Iris pigment epithelial cell (primary cell): ENCODE measurements at regions not wholly inside any gene's neighbourhood (a gene's known extent, or its start where the extent isn't known, plus 50 kb on each side); places are given as distances from the start of the nearest gene placed in this dataset.
"Not testable (repeated sequence)": the region's sequence is repeated elsewhere in the genome, so short reads cannot be mapped to it uniquely, and the experiment has no call there.

Experiments used
- DNase-seq: peaks from one replicate; pipeline ENCODE4 v3.0.0-alpha.2; 2011; ENCODE audit warnings: low read depth

DNA sequence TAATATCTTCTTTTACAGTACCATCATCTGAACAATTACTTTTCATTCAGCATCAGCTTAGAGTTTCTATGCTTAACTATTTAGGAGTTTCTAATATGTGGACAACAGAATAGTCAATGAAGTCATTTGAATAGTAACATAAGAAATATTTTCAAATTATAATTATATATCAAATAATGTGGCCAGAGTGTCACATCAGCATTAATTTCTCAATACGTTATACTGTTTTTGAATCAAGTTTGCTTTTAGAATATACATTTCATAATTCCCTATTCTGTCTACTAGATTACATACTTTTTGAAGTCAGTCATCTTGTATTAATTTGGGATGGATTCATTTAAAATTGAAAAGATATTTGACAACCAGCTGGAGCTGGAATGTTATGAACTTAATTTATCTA lies 677.4 kb upstream of the PABPC4L start:
- no peak for DNase-seq

DNA sequence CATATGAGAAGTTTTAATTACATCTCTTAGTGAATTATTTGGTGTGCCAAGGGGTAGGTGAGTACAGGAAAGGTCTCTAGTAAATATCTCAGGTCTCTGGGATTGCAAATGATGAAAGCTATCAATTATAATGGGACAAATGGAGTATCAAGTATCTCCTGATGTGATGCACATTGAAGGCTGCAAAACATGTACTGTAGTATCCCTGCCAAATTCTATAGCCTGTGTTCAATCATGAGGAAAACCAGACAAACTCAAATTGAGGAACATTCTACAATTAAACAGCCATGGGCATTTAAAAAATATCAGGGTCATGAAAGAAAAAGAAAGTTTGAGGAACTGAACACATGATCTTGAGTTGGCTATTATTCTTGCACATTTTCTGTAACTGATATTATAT lies 665.4 kb upstream of the PABPC4L start:
- DNase-seq, result no peak

DNA sequence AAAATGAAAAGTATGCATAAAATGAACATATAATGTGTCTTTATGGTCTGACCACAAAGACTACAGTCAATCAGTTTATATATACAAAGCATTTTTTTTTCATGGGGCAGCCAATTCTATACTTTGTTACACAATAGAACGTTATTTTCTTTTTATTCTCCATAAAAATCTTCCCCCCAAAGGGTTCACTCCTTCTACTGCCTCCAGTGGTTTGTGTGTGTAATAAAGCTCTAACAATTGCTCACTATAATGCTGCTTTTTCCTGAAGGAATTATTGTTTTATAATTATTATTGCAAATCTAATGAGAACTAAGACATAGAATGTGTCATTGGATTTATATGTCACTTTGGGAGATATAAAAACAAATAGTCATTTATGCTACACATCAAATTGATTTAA lies 664.1 kb upstream of the PABPC4L start:
- DNase-seq, result no peak

DNA sequence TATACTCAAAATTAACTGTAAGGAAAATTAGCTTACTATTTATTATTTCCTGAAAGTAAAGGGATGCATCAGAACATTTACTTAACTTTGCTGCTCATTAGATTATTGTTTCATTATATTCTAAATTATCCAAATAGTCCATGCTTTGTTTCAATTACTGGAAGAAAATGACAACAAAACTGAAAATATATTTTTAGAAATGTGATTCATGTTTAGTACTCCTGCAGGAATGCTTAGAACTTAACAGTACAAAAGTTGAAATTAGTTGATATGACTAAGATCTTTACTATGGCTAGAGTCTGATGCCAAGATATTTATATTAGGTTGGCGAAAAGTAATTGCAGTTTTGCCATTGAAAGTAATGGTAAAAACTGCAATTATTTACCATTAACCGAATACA lies 660.5 kb upstream of the PABPC4L start:
- peak; percentile 2 for DNase-seq

DNA sequence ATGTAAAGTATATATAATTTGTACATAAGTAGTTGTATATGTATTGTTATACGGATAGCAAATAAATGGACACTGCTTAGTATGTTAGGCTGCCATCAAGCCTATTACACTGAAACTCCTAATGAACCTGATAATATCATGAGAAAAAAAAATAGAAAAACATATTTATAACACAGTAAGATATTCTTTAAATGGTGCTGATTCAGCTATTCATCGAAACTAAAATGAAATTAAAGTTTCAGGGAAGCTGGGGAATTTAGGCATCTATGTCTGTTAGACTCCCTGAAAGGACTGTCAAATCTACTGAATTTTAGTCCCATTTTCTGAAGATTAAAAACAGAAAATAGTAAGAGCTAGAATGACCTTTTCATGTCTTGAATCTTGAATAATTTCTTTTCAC lies 647.1 kb upstream of the PABPC4L start:
- no peak for DNase-seq

DNA sequence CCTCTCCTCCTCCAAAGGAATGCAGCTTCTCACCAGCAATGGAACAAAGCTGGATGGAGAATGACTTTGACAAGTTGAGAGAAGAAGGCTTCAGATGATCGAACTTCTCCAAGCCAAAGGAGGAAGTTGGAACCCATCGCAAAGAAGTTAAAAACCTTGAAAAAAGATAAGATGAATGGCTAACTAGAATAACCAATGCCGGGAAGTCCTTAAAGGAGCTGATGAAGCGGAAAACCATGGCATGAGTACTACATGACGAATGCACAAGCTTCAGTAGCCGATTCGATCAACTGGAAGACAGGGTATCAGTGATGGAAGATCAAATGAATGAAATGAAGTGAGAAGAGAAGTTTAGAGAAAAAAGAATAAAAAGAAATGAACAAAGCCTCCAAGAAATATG lies 629.2 kb upstream of the PABPC4L start:
- not testable (repeated sequence) for DNase-seq

DNA sequence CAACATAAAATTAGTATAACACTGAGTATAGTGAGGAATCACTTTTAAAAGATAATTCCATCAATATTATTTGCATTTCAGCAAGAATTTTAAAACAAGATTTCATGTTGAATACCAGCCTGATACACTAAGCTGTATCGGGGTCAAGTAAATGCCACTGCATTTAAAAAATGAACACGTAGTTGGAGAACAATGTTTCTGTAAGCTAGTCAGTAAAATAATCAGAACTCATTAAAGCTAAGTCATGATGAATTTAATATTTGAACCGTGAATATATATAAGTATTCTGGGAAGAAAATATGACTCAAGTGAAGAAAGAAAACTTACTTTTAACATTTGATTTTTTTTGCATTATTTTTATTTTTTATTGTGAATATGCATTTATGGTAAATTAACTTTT lies 611.0 kb upstream of the PABPC4L start:
- DNase-seq, result peak; percentile 20

DNA sequence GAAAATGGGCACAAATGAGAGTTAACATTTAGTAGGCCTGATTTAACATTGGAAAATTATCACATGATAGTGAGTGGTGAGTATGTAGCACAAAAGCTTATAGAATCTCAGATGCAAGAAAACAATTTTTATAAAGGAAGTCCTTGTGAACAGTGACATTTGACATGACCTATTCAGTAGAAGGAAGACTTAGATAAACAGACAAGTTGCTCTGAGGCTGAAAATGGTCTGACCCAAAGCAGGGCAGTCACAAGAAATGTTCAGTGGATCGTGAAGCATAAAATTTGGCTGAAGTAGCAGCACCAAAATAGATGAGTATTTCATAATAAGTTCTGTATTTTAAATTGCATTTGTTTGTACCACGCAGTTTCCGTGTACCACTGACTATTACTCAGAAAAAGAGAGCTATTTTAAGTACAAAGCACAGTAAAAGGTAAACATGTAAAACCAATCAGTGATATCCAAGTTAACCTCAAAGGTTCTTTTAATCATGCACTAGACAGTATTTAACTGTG lies 605.7 kb upstream of the PABPC4L start:
- peak; percentile 8 for DNase-seq

DNA sequence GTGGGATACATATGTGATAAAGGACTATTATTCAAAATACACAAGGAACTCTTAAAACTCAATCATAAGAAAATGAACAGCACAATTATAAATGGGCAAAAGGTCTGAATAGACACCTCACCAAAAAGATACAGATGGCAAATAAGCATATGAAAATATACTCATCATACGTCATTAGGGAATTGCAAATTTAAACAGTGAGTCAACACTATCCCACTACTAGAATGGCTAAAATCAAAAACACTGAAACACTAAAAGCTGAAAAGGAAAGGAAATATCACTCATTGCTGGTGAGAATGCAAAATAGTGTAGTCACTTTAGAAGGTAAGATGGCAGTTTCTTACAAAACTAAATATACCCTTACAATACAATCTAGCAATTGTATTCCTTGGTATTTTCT lies 597.0 kb upstream of the PABPC4L start:
- no peak for DNase-seq

DNA sequence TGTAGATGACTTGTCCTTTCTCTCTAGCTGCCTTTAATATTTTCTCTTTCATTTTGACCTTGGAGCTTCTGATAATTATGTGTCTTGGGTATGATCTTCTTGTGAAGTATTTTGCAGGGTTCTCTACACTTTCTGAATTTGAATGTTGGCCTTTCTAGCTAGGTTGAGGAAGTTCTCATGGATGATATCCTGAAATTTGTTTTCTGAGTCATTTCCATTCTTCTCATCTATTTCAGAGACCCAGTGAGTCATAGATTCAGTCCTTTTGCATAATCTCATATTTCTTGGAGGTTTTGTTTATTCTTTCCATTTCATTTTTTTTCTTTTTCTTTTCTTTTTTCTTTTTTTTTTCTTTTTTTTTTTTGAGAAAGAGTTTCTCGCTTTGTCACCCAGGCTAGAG lies 585.7 kb upstream of the PABPC4L start:
- peak; percentile 12 for DNase-seq

DNA sequence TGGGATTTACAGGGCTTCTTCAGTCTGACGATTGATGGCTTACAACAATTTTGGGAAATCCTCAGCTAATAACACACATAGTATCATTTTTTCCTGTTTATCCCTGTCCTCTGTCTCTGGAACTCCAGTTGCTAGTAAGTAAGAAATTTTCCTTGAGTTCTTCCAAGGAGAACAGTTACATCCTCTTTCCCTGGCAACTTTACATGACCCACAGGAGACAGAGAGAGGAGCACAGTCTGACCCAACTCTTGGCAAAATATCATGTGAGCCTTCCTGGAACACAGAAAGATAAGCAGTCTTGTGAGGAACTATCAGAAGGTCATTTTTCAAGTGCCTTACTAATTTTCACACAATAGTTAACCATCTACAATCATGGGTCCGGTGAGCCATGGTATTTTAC lies 578.7 kb upstream of the PABPC4L start:
- no peak for DNase-seq

DNA sequence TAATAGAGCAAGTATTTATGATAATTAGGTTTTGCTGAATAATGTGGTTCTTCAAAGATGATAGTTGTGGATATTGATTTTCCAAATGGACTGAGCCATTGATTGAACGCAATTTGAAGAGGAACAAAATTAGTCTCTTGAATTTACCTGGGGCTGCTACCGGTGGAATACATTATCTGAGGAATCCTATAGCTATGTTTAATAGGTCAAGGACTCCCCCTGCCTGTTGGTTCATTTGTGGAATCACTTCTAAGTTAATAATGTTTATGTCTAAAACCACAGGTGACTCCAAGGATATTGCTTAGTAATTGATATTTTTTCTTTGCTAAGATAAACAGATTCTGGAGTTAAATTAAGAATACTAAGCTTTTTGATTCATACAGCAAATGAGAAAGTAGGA lies 576.0 kb upstream of the PABPC4L start:
- DNase-seq, result no peak

DNA sequence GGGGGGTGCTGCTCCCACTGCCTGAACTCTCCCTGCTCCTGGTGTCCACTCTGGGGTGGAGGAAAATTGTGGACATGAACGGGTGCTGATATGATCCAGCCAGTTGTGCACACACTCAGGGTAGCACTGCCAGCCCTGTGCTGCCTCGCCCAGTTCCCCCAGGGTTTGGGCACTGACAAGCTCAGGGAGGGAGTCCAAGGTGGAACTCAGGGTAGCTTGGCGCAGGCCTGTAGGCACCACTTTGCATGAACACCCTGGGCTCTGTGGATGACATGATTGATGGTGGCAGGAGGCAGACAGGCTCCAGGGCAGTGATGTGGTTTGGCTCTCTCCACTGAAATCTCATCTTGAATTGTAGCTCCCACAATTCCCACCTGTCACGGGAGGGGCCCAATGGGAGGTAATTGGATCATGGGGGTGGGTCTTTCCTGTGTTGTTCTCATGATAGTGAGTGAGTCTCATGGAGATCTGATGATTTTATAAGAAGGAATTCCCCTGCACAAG lies 572.0 kb upstream of the PABPC4L start:
- DNase-seq, result no peak

DNA sequence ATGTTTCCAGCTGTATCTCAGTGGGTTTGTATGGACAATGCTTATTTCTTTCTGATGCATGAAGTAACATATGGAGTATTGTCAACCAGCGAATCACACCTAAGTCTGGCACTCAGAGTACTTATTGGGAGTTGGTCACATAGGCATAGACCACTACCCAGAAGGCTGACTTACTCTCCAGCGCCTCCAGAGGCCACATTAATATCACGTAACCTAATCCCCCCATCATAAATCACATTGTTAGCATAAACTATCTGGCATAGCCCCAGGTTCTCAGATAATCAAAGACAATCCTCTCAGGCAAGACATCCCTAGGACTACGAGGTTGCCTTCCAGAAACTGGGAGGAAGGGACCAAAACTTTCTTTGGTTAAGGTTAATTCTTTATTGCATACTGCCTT lies 560.5 kb upstream of the PABPC4L start:
- no peak for DNase-seq

DNA sequence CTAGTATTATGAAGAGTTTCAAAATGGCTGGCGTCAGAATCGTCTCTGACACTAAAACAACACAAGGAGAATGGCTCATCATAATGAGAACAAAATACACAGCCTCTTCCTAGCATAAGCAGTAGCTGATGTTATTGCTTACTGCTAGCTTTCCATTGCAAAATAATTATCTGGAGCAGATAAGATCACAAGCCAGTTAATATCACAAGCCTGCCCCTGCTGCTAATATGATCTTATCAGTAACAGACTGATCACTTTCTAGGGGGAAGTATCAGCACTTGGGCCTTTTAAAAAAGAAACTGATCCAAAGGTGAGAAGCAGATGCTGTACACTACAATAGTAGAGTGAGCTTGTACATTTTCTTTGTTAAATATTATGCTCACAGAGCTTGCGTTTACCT lies 554.8 kb upstream of the PABPC4L start:
- no peak for DNase-seq

DNA sequence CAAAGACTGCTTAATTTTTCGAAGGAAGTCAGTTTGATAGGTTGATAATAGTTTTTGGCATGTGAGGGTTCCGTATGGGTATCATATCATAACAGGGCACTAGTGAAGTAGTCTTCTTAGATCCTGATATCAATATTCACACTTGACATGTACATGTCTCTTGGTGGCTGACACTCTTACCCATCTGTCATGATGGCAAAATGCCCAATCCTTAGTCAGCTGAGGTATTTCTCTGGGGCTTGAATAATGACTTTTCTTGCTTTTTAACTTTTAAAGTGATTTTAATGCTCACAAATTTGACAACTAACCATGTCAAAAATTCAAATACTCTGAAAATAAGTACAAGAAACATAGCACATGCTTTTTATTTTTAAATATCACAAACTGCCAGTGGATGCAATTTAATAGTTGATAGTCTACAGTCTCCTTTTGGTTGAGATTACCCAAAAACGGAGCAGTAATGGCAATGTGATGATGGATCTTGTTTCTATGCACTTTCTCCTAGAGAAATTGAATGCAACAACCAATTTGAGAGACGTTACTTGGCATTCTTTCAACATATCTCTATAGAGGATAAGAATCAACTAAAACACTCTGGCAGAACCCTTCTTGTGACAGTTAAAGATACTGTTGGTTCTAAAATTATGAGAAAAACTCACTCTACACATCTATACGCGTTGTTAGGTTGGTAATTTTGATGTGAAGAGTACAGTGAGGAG lies 552.9 kb upstream of the PABPC4L start:
- no peak for DNase-seq

DNA sequence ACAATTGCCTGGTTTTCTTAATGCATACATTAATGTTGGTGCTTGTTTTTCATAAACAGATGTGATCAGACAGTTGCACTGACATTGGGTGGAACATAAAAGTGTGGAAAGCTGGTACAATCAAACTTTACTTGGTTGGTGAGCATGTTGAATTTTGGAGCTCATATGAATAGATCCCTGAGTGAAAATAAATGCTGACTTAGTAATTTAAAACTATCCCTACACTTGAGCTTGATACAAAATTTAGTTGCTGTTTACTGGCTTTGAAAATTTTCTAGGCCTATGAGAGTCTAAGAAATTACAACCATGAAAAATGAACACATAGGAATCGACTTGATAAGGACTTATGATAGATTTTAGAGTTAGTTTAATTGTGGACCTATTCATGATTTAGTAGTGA lies 551.8 kb upstream of the PABPC4L start:
- no peak for DNase-seq

DNA sequence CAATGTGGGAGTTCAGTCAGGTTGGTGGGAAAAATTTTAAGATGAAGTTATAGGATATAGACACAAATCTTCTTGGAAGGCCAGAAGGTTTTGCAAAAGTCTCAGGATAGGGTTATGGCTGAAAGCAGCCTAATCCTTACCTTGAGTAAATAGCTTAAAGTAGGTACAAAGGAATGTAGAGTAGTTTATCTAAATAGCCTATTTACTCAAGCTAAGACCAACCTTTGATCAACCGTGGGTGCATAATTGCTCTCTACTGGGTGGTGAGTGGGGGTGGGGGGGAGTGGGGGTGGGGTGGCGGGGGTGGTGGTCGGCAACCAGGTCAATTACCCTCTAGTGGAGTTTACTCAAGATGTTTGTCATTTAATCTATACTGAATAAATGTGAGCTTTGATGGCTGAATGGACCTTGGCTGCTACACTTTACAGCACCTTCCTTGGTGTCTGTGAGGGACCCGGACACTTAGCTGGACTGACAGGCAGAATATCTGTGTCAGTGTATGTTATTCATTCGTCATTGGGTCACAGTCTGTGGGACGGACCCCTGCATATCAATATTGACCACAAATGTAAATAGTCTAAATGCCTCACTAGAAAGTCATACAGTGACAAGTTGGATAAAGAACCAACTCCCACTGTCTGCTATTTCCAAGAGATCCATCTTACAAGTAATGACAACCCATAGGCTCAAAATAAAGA lies 545.7 kb upstream of the PABPC4L start:
- DNase-seq, result peak; percentile 2

DNA sequence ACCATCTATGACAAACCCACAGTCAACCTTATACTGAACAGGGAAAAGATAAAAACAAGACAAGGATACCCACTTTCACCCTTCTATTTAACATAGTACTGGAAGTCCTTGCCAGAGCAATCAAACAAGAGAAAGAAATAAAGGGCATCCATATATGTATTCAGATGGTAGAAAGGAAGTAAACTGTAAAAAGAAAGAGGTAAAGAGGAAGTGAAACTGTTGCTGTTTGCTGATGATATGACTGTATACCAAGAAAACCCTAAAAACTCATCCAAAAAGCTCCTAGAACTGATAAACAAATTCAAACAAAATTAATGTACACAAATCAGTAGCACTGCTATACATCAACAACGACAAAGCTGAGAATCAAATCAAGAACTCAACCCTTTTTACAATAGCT lies 538.7 kb upstream of the PABPC4L start:
- DNase-seq, result no peak

DNA sequence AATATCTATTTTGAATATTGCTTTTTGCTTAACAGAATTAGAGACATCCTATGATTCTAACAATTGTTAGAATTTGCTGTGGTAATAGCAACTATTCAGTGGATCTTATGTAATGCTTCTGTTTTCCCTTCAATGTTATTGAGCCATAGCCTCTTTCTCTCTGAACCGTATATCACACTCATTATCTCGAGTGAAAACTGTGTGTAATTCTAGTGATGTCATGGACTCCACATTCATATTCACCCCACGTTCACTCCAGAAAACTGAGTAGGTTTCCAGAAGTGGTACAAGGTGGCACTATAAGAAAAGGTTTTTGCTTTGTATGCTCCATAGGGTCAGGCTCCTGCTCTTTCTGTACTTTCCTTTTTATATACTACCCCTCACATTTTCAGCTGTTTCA lies 534.3 kb upstream of the PABPC4L start:
- no peak for DNase-seq

DNA sequence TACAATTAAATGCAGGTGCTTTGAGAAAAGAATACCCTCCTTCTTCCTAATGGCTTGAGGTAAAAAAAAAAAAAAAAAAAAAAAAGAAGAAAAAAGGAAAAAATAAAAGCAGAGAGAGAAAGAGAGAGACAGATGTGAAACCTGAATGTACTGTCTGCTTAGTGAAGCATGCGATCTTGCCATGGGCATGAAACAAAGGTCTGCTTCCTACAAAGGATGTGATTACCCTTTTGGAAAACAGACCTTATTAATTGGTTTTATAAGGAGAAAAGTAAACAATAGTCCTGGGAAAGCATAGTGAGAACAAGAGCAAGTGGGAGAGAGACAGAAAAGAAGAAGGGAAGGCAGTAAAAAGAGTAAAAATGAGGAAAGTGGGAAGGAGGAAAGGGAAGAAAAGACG lies 526.1 kb upstream of the PABPC4L start:
- no peak for DNase-seq

DNA sequence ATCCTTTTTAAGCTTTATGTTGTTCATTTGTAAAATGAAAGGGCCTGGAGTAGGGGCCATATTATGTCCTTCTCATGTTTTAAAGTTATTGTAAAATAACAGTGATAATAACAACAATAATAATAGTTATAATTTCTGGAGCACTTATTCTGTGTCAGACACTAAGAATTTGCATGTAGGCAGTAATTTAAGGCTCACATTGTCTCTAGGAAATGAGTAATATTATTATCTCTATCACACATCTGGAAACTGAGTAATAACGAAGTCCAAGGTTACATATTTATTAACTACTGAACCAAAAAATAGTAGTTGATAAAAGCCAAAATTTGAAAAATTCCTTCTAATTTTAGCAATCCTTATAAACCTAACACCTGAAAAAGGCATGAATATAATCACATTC lies 520.7 kb upstream of the PABPC4L start:
- DNase-seq, result no peak

DNA sequence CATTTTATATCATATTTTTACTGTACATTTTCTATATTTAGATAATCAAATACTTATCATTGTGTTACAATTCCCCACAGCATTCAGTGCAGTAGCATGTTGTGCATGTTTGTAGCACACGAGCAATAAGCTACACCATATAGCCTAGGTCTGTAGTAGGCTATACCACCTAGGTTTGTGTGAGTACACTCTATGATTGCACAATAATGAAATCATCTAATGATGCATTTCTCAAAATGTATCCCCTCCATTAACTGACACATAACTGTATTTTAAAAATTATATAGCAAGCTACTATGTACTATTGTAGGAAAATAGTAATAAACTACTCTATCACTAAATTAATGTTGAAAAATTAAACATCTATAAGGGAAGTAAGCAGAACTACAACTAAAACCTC lies 518.4 kb upstream of the PABPC4L start:
- no peak for DNase-seq

DNA sequence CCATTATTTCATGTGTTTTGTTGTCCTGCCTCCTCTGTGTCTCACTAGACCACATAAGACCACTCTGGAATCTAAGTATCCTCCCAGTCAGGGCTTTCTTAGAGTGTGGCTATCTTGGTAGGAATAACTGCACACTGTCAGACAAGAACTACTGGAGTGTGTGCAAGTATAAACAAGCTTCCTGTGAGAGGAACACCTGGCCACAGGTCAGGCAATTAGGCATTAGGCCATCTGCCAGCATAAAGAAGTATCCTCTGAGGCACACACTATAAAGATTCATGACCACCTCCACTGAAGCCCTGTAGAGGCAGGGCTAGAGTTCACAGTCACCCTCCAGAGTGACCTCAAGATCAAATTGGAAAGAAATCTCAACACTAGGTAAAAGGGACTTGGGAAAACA lies 507.0 kb upstream of the PABPC4L start:
- DNase-seq, result no peak
